ENCODE measurements at regions not wholly inside any gene's neighbourhood (a gene's known extent, or its start where the extent isn't known, plus 50 kb on each side); places are given as distances from the start of the nearest gene placed in this dataset.
"Not testable (repeated sequence)": the region's sequence is repeated elsewhere in the genome, so short reads cannot be mapped to it uniquely, and the experiment has no call there.

- Histone ChIP-seq H3K9me2 (replicated peaks; ENCODE audit: insufficient read depth) (no peaks in the 10 kb centered on the region), H3K4me1 (ENCODE audit: insufficient read depth) (no peaks in the 10 kb centered on the region), H2AFZ (no peak overlapping the region), H3K36me3 (replicated peaks; ENCODE audit: insufficient read depth, low read depth) (no peaks in the 10 kb centered on the region), H4K20me1 (ENCODE audit: insufficient read depth, poor library complexity, severe bottlenecking) (no peaks in the 10 kb centered on the region), H3K9me3 (ENCODE audit: low read depth) (no peaks in the 10 kb centered on the region), H3K79me2 (no peaks in the 10 kb centered on the region), H3K4me2 (no peak overlapping the region), H3K4me3 (no peak overlapping the region), H3K27me3 (no peaks in the 10 kb centered on the region), H3K27ac (no peak overlapping the region)
- DNase-seq (ENCODE audit: low spot score) = no peak
- WGBS (ENCODE audit: low lambda C conversion rate, missing lambda C conversion rate) = 74% methylated on average over 6 of the region's 6 CpGs
- TF ChIP-seq EZH2 (IDR thresholded peaks at IDR 0.05; ENCODE audit: borderline replicate concordance) (no peak), EZH2phosphoT487 (IDR thresholded peaks at IDR 0.05; ENCODE audit: low read depth, severe bottlenecking, unreplicated experiment) (no peak)
- TF ChIP-seq, protein P1, sequence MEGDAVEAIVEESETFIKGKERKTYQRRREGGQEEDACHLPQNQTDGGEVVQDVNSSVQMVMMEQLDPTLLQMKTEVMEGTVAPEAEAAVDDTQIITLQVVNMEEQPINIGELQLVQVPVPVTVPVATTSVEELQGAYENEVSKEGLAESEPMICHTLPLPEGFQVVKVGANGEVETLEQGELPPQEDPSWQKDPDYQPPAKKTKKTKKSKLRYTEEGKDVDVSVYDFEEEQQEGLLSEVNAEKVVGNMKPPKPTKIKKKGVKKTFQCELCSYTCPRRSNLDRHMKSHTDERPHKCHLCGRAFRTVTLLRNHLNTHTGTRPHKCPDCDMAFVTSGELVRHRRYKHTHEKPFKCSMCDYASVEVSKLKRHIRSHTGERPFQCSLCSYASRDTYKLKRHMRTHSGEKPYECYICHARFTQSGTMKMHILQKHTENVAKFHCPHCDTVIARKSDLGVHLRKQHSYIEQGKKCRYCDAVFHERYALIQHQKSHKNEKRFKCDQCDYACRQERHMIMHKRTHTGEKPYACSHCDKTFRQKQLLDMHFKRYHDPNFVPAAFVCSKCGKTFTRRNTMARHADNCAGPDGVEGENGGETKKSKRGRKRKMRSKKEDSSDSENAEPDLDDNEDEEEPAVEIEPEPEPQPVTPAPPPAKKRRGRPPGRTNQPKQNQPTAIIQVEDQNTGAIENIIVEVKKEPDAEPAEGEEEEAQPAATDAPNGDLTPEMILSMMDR (IDR thresholded peaks at IDR 0.05; ENCODE audit: poor library complexity) = no peak
Measured at GRCh38 chr17:20787281-20787680, 207.8 kb downstream of the CDRT15L2 start.

DNA sequence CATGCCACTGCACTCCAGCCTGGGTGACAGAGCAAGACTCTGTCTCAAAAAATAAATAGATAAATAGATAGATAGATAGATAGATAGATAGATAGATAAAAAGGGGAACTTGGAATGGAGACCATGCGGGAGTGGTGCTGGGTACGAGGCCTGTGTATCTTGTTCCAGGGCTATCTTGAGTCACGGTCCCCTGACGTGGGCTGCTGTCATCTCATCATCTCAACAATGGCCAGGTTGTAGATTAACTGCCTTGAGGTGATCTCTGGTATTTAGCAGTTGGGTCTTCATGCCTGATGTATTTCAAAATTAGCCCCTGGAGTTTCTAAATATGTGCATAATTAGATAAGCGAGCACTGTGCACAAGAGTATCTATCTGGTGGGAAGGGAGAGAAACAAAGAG is 212.1 kb downstream of the CDRT15L2 start:
- no peaks in the 10 kb centered on the region for H3K36me3 ChIP-seq (replicated peaks; ENCODE audit: insufficient read depth, low read depth)
- TF ChIP-seq, protein P1 (IDR thresholded peaks at IDR 0.05; ENCODE audit: poor library complexity) = no peak
- no peak for TF ChIP-seq EZH2phosphoT487 (IDR thresholded peaks at IDR 0.05; ENCODE audit: low read depth, severe bottlenecking, unreplicated experiment)
- no peak for TF ChIP-seq EZH2 (IDR thresholded peaks at IDR 0.05; ENCODE audit: borderline replicate concordance)
- no peak overlapping the region for H3K27ac ChIP-seq
- no peaks in the 10 kb centered on the region for H3K79me2 ChIP-seq
- no peaks in the 10 kb centered on the region for H3K9me2 ChIP-seq (replicated peaks; ENCODE audit: insufficient read depth)
- no peak overlapping the region for H3K4me2 ChIP-seq
- WGBS (ENCODE audit: low lambda C conversion rate, missing lambda C conversion rate) = 90% methylated on average over 5 of the region's 5 CpGs
- H3K4me3 ChIP-seq = no peak overlapping the region
- no peak overlapping the region for H2AFZ ChIP-seq
- H3K4me1 ChIP-seq (ENCODE audit: insufficient read depth) = no peaks in the 10 kb centered on the region
- no peaks in the 10 kb centered on the region for H3K9me3 ChIP-seq (ENCODE audit: low read depth)
- no peak for DNase-seq (ENCODE audit: low spot score)
- H4K20me1 ChIP-seq (ENCODE audit: insufficient read depth, poor library complexity, severe bottlenecking) = no peaks in the 10 kb centered on the region
- H3K27me3 ChIP-seq = no peaks in the 10 kb centered on the region

DNA sequence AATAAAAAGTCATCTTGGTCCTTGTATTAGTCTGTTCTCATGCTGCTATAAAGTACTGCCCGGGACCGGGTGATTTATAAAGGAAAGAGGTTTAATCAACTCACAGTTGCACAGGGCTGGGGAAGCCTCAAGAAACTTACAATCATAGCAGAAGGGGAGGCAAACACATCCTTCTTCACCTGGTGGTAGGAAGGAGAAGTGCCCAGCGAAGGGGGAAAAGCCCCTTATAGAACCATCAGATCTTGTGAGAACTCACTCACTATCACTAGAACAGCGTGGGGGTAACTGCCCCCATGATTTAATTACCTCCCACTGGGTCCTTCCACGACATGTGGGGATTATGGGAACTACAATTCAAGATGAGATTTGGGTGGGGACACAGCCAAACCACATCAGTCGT is 215.0 kb downstream of the CDRT15L2 start:
- H3K27me3 ChIP-seq; H4K20me1 ChIP-seq (ENCODE audit: insufficient read depth, poor library complexity, severe bottlenecking); H2AFZ ChIP-seq; H3K4me1 ChIP-seq (ENCODE audit: insufficient read depth); H3K36me3 ChIP-seq (replicated peaks; ENCODE audit: insufficient read depth, low read depth); H3K27ac ChIP-seq; H3K79me2 ChIP-seq; H3K4me3 ChIP-seq; H3K4me2 ChIP-seq; H3K9me3 ChIP-seq (ENCODE audit: low read depth); H3K9me2 ChIP-seq (replicated peaks; ENCODE audit: insufficient read depth); DNase-seq (ENCODE audit: low spot score): not testable (repeated sequence)
- WGBS (ENCODE audit: low lambda C conversion rate, missing lambda C conversion rate) = 66% methylated on average over 6 of the region's 6 CpGs

GRCh38 chr17:20797292-20797691 is 217.8 kb downstream of the CDRT15L2 start:
- Histone ChIP-seq H3K9me2 (replicated peaks; ENCODE audit: insufficient read depth) (no peaks in the 10 kb centered on the region), H3K27ac (no peak overlapping the region), H3K79me2 (no peaks in the 10 kb centered on the region), H3K4me3 (no peak overlapping the region), H3K9me3 (ENCODE audit: low read depth) (no peaks in the 10 kb centered on the region), H3K36me3 (replicated peaks; ENCODE audit: insufficient read depth, low read depth) (no peaks in the 10 kb centered on the region), H2AFZ (no peak overlapping the region), H3K4me2 (no peak overlapping the region), H3K27me3 (no peaks in the 10 kb centered on the region), H4K20me1 (ENCODE audit: insufficient read depth, poor library complexity, severe bottlenecking) (no peaks in the 10 kb centered on the region), H3K4me1 (ENCODE audit: insufficient read depth) (no peaks in the 10 kb centered on the region)
- TF ChIP-seq EZH2 (IDR thresholded peaks at IDR 0.05; ENCODE audit: borderline replicate concordance) = no peak
- 84% methylated on average over 3 of the region's 3 CpGs for WGBS (ENCODE audit: low lambda C conversion rate, missing lambda C conversion rate)
- no peak for DNase-seq (ENCODE audit: low spot score)

GRCh38 chr17:20800146-20800545 is 220.6 kb downstream of the CDRT15L2 start:
- Histone ChIP-seq H3K27ac (no peak overlapping the region), H3K4me2 (no peak overlapping the region), H3K27me3 (no peaks in the 10 kb centered on the region), H3K9me3 (ENCODE audit: low read depth) (no peaks in the 10 kb centered on the region), H3K79me2 (no peaks in the 10 kb centered on the region), H3K4me3 (no peak overlapping the region), H2AFZ (no peak overlapping the region), H3K4me1 (ENCODE audit: insufficient read depth) (no peaks in the 10 kb centered on the region), H4K20me1 (ENCODE audit: insufficient read depth, poor library complexity, severe bottlenecking) (no peaks in the 10 kb centered on the region), H3K9me2 (replicated peaks; ENCODE audit: insufficient read depth) (no peaks in the 10 kb centered on the region), H3K36me3 (replicated peaks; ENCODE audit: insufficient read depth, low read depth) (no peaks in the 10 kb centered on the region)
- no peak for TF ChIP-seq EZH2 (IDR thresholded peaks at IDR 0.05; ENCODE audit: borderline replicate concordance)
- no peak for DNase-seq (ENCODE audit: low spot score)
- WGBS (ENCODE audit: low lambda C conversion rate, missing lambda C conversion rate) = 84% methylated on average over 2 of the region's 2 CpGs

All from hepatocyte (in vitro differentiated cells).